Astrocyte (in vitro differentiated cells and primary cell): ENCODE measurements at regions not wholly inside any gene's neighbourhood (a gene's known extent, or its start where the extent isn't known, plus 50 kb on each side); places are given as distances from the start of the nearest gene placed in this dataset.

Experiments
- CTCF ChIP-seq: IDR thresholded peaks from 2 replicates; pipeline ENCODE4 v1.5.1; 2011; ENCODE audit warnings: low read depth, mild to moderate bottlenecking, inconsistent platforms, low read length, moderate library complexity; ENCODE audit not compliant: insufficient read depth
- EZH2 ChIP-seq: IDR thresholded peaks from 2 replicates; pipeline ENCODE4 v1.6.1; 2012; ENCODE audit warnings: mild to moderate bottlenecking, low read length, inconsistent platforms; ENCODE audit not compliant: insufficient read depth

DNA sequence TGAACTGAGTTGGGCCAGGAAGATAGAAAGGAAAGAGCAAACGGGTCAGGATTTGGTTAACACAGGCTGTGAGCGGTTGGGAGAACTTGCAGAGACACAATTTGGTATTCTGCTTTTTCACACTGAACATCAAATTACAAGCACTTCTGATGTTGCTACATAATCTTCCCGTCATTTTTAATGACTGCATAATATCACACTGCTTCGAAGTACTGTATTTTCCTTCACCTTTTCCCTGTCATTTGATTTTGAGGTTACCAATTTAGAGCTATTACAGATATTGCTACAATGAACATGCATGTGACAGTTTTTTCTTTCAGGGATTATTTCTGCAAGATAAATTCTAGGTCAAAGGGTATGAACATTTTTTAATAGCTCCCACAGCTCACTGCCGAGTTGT is 71.4 kb upstream of the CPEB4 start:
- TF ChIP-seq CTCF (no peak), EZH2 (no peak)
